DND-41 (cell line): ENCODE measurements at regions not wholly inside any gene's neighbourhood (a gene's known extent, or its start where the extent isn't known, plus 50 kb on each side); places are given as distances from the start of the nearest gene placed in this dataset.

Experiments used
- ATAC-seq: fragments of 200-7000 bp; cut with Tn5 transposase; 3 replicates; pipeline ENCODE4 v1.9.1; 2021; ENCODE audit warnings: low read depth; ENCODE audit not compliant: insufficient read depth
- DNase-seq: peaks from one replicate; pipeline ENCODE4 v3.0.0-alpha.2; 2020
- H2AFZ ChIP-seq: 2 replicates; pipeline ENCODE4 v1.6.0; 2012; ENCODE audit warnings: low read depth, low read length
- H3K27ac ChIP-seq: 2 replicates; pipeline ENCODE4 v1.5.1; 2012; ENCODE audit warnings: low read length, inconsistent platforms
- H3K27me3 ChIP-seq: fragments of 200-600 bp; sonication (generic); 2 replicates; pipeline ENCODE4 v1.6.0; 2012; ENCODE audit warnings: low read length, mild to moderate bottlenecking, inconsistent platforms; ENCODE audit not compliant: insufficient read depth, poor library complexity
- H3K36me3 ChIP-seq: 2 replicates; pipeline ENCODE4 v1.5.1; 2012; ENCODE audit warnings: low read length, inconsistent platforms; ENCODE audit not compliant: insufficient read depth
- H3K4me1 ChIP-seq: 2 replicates; pipeline ENCODE4 v1.5.1; 2012; ENCODE audit warnings: mild to moderate bottlenecking, low read length; ENCODE audit not compliant: insufficient read depth
- H3K4me2 ChIP-seq: 2 replicates; pipeline ENCODE4 v1.6.0; 2012; ENCODE audit warnings: mild to moderate bottlenecking, moderate library complexity, low read length, inconsistent platforms; ENCODE audit not compliant: insufficient read depth
- H3K4me3 ChIP-seq, 2 experiments: fragments of 200-600 bp in 1 of 2; shearing (Covaris generic) in 1 of 2; 2 replicates each; pipeline ENCODE4 v1.5.1; 2012 to 2016; ENCODE audit warnings: inconsistent platforms in 2 of 2, low read length in 2 of 2, mild to moderate bottlenecking in 2 of 2, low read depth in 1 of 2, moderate library complexity in 1 of 2
- H3K79me2 ChIP-seq: 2 replicates; pipeline ENCODE4 v1.6.0; 2012; ENCODE audit warnings: low read length, inconsistent platforms; ENCODE audit not compliant: insufficient read depth
- H3K9ac ChIP-seq: 2 replicates; pipeline ENCODE4 v1.6.0; 2012; ENCODE audit warnings: low read depth, mild to moderate bottlenecking, inconsistent platforms, low read length, moderate library complexity
- H3K9me3 ChIP-seq: 2 replicates; pipeline ENCODE4 v1.5.1; 2012; ENCODE audit warnings: low read length, moderate library complexity, mild to moderate bottlenecking, inconsistent platforms; ENCODE audit not compliant: insufficient read depth, severe bottlenecking
- H4K20me1 ChIP-seq: 2 replicates; pipeline ENCODE4 v1.6.0; 2012; ENCODE audit warnings: low read length; ENCODE audit not compliant: insufficient read depth
- CTCF ChIP-seq: IDR thresholded peaks from 2 replicates; pipeline ENCODE4 v1.5.1; 2012; ENCODE audit warnings: borderline replicate concordance, low read length, moderate library complexity, mild to moderate bottlenecking; ENCODE audit not compliant: poor library complexity, severe bottlenecking; ENCODE audit errors: extremely low read depth
- EZH2 ChIP-seq: IDR thresholded peaks from 3 replicates; pipeline ENCODE4 v1.6.1; 2012; ENCODE audit warnings: borderline replicate concordance, low read depth, mild to moderate bottlenecking, moderate library complexity, low read length, inconsistent platforms; ENCODE audit not compliant: severe bottlenecking

- Histone ChIP-seq H3K27ac (no peak overlapping the region), H3K4me1 (no peaks in the 10 kb centered on the region), H2AFZ (no peak overlapping the region), H3K79me2 (no peaks in the 10 kb centered on the region), H3K9me3 (no peaks in the 10 kb centered on the region), H3K4me3 (no peak overlapping the region), H3K36me3 (no peaks in the 10 kb centered on the region), H3K4me2 (no peak overlapping the region), H3K9ac (no peak overlapping the region), H4K20me1 (no peaks in the 10 kb centered on the region), H3K27me3 (no peaks in the 10 kb centered on the region)
- DNase-seq (no peak), ATAC-seq (no peak)
- no peak for TF ChIP-seq EZH2
- no peak for TF ChIP-seq CTCF
Observed at GRCh38 chr9:100913257-100913656, 115.3 kb upstream of the PLPPR1 start.

GRCh38 chr9:100914266-100914665, 114.3 kb upstream of the PLPPR1 start:
- TF ChIP-seq CTCF (no peak), EZH2 (no peak)
- H3K4me3 ChIP-seq, result no peak overlapping the region
- H3K27me3 ChIP-seq, result no peaks in the 10 kb centered on the region
- H3K4me2 ChIP-seq, result no peak overlapping the region
- H3K9me3 ChIP-seq, result no peaks in the 10 kb centered on the region
- no peaks in the 10 kb centered on the region for H3K79me2 ChIP-seq
- H2AFZ ChIP-seq, result no peak overlapping the region
- H3K9ac ChIP-seq, result no peak overlapping the region
- no peak overlapping the region for H3K27ac ChIP-seq
- H4K20me1 ChIP-seq, result no peaks in the 10 kb centered on the region
- no peaks in the 10 kb centered on the region for H3K36me3 ChIP-seq
- ATAC-seq (no peak), DNase-seq (no peak)
- H3K4me1 ChIP-seq, result no peaks in the 10 kb centered on the region

GRCh38 chr9:100919506-100919905, 109.0 kb upstream of the PLPPR1 start:
- no peak overlapping the region for H3K4me3 ChIP-seq
- no peaks in the 10 kb centered on the region for H3K36me3 ChIP-seq
- ATAC-seq, result no peak
- H3K79me2 ChIP-seq, result no peaks in the 10 kb centered on the region
- no peak overlapping the region for H3K9ac ChIP-seq
- no peak overlapping the region for H3K4me2 ChIP-seq
- no peaks in the 10 kb centered on the region for H4K20me1 ChIP-seq
- no peaks in the 10 kb centered on the region for H3K4me1 ChIP-seq
- H3K27ac ChIP-seq, result no peak overlapping the region
- DNase-seq, result no peak
- TF ChIP-seq CTCF (no peak), EZH2 (no peak)
- H3K27me3 ChIP-seq, result no peaks in the 10 kb centered on the region
- H2AFZ ChIP-seq, result no peak overlapping the region
- no peaks in the 10 kb centered on the region for H3K9me3 ChIP-seq

- no peak overlapping the region for H2AFZ ChIP-seq
- TF ChIP-seq EZH2, result no peak
- no peak for TF ChIP-seq CTCF
- H3K4me1 ChIP-seq, result no peaks in the 10 kb centered on the region
- ATAC-seq (no peak), DNase-seq (no peak)
- H4K20me1 ChIP-seq, result no peaks in the 10 kb centered on the region
- H3K27ac ChIP-seq, result no peak overlapping the region
- no peaks in the 10 kb centered on the region for H3K27me3 ChIP-seq
- H3K4me3 ChIP-seq, result no peak overlapping the region
- H3K36me3 ChIP-seq, result no peaks in the 10 kb centered on the region
- H3K9ac ChIP-seq, result no peak overlapping the region
- no peaks in the 10 kb centered on the region for H3K79me2 ChIP-seq
- H3K4me2 ChIP-seq, result no peak overlapping the region
- no peaks in the 10 kb centered on the region for H3K9me3 ChIP-seq
Observed at GRCh38 chr9:100926366-100926765, 102.2 kb upstream of the PLPPR1 start.
